Uterus (tissue), 2 donors: ENCODE measurements at regions not wholly inside any gene's neighbourhood (a gene's known extent, or its start where the extent isn't known, plus 50 kb on each side); places are given as distances from the start of the nearest gene placed in this dataset.

ENCODE experiments used
- CTCF ChIP-seq, 4 experiments: fragments of 200-600 bp in 2 of 4; fragments of 450-650 bp in 2 of 4; sonication (generic) in 2 of 4; IDR thresholded peaks; one replicate each; pipeline ENCODE4 v1.5.1; 2016 to 2019; ENCODE audit warnings: antibody characterized with exemption in 4 of 4, mild to moderate bottlenecking in 2 of 4, moderate library complexity in 1 of 4
- POLR2A ChIP-seq, 2 donors: fragments of 450-650 bp; IDR thresholded peaks; one replicate each; pipeline ENCODE4 v1.6.1; 2016; ENCODE audit warnings: antibody characterized with exemption in 2 of 2, mild to moderate bottlenecking in 1 of 2, moderate library complexity in 1 of 2

GRCh38 chr22:49111085-49111484, 716.6 kb downstream of the BRD1 start:
- no peak for TF ChIP-seq CTCF (IDR thresholded peaks at IDR 0.05)
- no peak for TF ChIP-seq POLR2A (IDR thresholded peaks at IDR 0.05)
